Occipital lobe (tissue), 1 donor: ENCODE measurements at regions not wholly inside any gene's neighbourhood (a gene's known extent, or its start where the extent isn't known, plus 50 kb on each side); places are given as distances from the start of the nearest gene placed in this dataset.

ENCODE experiments used
- DNase-seq: peaks from one replicate; lab custom pipeline; 2025; lab: John Stamatoyannopoulos, UW

GRCh38 chr10:132115732-132116131, 50.0 kb downstream of the JAKMIP3 start:
- no peak for DNase-seq

GRCh38 chr10:132117146-132117545, 51.4 kb downstream of the JAKMIP3 start:
- DNase-seq, result no peak

DNA sequence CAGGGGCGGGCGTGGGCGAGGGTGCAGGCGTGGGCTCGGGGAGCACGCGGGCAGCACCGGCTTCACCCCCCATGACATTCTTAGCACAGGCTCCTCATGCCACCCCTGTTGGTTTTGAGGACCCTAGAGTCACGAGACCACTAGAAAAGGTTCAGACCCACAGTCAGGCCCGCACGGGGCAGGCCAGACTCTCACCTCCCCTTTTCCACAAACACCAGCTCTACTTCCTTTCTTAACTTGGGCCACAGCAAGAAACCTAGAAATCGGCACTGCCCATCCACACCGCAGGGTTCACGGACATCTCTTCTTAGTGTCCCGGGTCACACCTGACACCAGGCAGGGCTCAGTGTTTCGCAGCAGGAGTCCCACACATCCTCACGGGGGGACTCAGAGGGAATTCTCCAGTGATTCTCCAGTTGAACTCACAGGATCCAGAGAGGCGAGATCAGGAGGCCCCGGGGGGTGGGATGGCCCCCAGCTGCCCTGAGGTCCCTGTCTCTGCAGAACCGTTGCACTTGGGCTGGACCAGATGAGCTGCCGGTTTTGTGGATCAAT, 52.0 kb downstream of the JAKMIP3 start:
- no peak for DNase-seq

DNA sequence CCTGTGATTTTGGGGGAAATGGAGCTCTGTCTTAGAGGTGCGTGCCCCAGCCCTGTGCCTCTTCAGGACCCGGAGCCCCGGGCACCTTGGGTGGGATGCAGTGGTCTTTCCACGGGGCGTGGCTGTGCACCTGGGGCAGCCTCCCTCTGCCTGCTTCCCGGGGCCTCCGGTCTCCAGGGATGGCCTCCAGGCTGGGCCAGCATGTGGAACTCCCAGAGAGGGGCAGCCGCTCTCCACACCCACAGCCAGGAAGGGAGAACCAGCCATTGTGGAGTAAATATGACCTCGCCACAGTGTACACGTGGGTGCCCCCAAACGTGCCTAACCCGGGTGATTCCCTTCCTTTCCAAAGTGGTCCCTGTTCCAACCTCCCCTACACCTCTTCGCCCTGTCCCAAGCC, 52.6 kb downstream of the JAKMIP3 start:
- no peak for DNase-seq

DNA sequence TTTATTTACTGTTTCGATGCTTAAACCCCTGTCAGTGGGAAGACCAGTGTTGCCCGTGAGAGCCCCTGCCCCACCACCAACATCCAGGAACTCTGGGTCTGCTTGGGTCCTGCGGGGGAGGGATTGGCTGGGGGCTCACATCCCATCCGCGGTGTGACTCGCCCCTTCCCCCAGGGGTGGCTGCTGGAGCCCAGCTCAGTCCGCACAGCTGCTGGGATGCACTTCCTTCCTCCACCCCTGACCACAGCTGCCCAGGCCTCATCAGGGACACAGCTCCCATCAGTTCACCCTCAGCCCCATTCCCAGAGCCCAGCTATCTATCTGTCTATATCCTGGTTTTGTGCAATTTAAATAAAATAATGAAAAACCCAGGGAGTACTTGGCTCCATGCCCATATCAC, 54.5 kb downstream of the JAKMIP3 start:
- DNase-seq, result no peak

DNA sequence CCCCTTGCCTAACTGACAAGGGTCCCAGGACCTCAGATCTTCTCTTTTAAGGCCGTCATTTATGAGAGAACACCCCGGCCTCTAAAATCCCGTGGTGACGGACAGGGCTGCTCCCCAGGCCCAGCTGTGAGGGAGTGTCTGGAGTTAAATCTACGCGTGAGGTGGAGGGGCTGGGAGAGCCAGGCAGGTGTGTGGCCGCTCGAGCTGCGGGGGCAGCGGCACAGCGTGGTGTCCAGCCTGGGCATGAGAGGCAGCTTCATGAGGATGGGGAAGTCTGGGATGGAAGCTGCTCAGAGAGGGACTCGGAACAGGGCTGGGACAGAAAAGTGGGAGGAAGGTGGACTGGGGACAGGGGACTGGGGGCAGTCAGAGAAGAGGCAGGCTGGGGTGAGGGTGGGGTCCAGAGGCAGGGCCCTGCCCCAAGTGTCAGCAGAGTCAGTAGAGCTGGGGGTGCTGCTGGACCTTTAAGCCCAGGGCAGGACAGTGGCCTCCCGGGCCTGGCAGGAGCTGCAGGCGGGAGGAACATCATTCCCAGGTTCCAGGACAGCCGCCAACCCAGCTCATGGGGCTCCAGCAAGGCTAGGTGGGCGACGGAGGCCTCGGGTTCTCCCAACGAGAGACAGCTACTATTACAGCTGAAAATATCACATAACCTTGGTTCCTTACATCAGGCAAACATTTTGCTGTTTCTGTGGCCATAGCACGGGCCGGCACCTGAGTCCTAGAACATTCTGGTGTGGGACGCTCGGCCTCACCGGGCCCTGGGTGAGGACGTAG, 55.2 kb downstream of the JAKMIP3 start:
- no peak for DNase-seq

- no peak for DNase-seq
Observed at GRCh38 chr10:132121511-132121830, 55.7 kb downstream of the JAKMIP3 start.

GRCh38 chr10:132122097-132122861, 56.5 kb downstream of the JAKMIP3 start:
- no peak for DNase-seq

DNA sequence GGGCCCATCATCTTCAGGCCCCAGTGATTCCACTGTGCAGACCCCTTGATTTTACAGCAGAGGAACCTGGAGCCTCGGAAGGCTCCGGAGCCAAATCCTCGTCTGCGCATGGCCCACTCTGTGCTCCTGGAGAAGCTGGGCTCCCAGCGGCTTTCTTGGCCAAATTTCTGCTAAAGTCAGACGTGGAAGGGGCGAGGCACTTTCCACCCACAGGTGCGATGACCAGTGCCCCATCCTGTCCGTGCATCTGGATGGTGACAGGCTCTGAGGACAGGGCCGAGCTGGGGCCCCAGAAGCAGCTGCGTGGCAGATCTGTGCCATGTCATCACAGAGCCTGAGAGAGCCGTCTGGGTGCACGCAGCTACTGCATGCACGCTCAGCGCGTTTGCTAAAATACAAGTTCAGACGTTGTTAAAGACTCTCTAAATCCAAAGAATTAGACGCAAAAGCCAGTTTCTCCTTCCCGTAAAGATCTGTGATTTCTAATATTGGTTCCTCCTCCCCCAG, 57.2 kb downstream of the JAKMIP3 start:
- no peak for DNase-seq

DNA sequence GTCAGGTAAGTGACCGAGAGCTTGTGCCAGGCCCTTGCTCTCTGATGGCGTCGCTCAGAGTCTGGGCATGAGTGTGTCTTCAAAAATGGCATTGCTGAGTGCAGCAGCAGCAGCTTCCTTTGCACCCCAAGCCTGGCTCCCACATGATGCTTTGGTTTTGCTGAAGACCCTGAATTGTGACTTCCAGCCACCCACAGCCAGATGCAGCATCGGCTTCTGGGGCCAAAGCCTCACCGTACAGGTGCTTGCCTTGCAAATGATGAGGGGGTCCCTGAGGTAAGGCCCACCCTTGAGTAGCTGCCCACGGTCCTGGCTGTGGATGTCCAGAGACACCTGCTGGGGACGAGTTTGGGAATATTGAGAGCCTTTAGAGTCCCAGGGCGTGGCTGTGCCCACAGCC, 57.9 kb downstream of the JAKMIP3 start:
- no peak for DNase-seq

DNA sequence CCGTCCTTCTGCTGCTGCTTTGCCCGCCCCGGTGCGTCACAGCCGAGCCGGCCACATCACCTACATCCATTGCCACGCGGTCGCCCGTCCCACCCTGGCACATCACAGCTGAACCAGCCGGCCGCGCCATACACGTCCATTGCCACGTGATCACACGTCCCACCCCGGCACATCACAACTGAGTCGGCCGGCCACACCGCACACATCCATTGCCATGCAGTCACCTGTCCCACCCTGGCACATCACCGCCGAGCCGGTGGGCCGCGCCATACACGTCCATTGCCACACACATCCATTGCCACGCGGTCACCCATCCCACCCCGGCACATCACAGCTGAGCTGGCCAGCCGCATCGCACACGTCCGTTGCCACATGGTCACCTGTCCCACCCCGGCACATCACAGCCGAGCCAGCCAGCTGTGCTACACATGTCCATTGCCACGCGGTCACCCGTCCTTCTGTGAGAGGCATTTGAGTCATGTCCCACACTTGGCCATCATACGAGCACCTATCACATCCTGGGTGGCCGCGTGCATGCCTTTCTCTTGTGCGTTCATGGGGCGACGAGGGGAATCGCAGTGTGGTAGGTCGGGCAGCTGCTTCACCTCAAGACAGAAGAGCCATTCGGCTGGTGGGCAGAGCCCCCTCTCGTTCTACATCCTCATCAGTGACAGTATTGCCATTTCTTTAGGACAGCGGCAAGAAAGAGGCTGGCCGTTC, 58.6 kb downstream of the JAKMIP3 start:
- no peak for DNase-seq

DNA sequence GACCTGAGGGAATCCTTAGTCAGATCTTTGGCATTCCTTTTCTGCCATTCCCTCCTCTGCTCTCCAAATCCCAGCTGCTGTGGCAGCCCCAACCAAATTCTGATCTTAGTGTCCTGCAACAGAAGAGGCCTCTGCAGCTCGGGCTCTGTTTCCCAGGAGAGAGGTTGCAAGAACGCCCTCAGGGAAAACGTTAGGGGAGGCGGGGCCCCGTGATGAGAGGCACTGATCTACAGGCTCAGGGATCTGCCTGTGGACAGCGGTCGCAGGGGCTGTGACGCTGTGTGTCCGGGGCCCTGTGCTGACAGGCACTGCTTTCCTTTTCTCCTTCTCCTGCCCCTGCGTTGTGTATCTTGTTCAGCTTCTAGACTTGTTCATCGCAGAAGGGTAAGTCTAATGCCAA, 57.3 kb upstream of the DPYSL4 start:
- no peak for DNase-seq

DNA sequence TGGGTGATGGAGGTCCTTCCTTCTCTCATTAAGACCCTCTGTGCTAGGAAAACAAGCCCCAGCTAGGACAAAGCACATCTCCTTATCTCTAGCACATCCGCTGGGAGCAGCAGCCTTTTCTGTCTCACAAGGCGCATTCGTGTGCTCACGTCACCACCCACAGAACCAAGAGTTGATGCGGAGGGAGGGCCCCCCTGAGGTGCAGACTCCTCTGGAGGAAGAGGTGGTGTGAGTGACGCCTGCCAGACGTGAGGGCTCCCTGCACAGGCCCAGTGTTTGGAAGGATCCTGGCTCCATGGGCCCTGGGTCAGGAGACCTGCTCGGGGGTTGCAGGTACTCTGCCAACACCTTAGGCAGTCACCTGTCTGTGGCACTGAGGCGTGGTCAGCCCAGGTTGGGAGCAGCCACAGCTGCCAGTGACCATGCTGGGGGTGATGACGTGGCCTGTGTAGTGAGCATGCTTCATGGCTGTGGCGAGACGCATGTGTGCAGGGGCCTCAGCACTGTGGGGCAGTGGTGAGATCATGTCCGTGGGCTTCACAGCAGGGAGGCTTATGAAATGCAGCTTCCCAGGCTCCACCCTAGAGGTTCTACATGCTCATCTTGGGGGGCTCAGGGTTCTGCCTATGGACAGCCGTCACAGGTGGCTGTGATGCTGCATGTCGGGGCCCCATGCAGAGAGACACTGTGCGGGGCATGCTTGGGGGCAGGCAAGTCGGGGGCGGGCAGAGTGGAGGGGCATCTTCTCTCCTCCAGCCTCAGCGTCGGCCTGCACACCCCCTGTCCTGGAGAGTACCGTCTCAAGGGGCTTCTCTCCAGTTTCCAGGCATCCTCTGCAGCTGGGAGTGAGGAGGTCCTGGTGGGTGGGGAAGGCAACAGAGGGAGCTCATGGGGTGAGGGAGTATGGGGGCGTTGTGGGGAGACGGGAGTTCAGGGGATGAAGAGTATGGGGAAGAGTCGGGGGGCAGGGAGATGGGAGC, 56.2 kb upstream of the DPYSL4 start:
- no peak for DNase-seq

DNA sequence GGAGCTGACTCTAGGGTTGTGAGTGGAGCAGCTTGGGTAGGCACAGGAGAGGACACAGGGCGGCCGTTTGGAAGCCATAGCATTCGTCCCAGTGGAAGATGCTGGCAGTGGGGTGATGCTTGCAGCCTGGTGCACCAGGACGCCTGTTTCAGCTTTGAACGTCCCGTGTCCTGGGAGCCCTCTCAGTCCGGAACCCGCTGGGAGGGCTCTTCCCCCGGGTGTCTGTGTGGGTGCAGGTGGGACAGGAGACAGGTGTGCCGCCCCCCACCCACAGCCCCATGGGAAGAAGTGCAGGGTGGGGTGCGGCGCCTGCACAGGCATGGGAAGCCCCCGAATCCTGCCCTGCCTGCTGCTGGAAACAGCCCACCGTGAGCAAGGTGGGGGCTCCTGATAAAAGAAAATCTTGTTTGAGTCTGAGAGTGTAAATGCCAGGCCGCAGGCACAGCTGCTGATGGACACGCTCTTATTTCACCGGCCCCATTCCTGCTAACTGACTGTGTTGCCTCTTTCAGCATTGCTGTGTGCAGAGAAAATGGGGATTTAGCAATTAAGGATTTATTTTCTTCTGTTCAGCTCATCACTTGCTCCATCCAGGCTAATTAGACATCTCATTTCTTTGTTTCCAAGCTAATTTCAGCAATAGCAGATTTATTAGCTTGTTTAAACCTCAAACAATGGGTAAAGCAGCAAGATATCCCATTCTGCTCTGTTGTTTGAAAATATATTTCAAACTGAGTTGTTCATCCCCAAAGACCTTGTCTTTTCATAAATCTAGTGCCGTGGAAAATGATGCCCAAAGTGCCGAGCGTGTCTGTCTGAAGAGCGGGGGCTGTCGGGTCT, 54.9 kb upstream of the DPYSL4 start:
- DNase-seq, result no peak

GRCh38 chr10:132132421-132132841, 54.3 kb upstream of the DPYSL4 start:
- DNase-seq, result no peak

DNA sequence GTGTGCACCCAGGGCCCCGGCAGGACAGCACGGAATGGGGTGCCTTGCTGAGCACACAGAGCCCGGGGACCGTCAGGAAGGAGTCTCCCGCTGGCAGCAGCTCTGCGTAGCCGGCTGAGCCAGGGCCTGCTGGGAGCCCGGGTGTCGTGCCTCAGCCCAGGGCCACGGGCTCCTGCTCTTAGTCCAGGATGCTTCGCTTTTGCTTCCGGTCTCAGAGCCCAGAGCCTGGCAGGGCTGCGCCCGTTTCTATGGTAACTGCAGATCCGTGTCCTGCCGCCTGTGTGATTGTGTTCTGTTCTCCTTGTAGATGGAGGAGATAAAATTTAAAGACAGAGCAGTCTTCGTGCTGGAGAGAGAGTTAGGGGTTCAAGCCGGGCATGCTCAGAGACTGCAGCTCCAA, 53.7 kb upstream of the DPYSL4 start:
- peak; percentile 55 for DNase-seq

DNA sequence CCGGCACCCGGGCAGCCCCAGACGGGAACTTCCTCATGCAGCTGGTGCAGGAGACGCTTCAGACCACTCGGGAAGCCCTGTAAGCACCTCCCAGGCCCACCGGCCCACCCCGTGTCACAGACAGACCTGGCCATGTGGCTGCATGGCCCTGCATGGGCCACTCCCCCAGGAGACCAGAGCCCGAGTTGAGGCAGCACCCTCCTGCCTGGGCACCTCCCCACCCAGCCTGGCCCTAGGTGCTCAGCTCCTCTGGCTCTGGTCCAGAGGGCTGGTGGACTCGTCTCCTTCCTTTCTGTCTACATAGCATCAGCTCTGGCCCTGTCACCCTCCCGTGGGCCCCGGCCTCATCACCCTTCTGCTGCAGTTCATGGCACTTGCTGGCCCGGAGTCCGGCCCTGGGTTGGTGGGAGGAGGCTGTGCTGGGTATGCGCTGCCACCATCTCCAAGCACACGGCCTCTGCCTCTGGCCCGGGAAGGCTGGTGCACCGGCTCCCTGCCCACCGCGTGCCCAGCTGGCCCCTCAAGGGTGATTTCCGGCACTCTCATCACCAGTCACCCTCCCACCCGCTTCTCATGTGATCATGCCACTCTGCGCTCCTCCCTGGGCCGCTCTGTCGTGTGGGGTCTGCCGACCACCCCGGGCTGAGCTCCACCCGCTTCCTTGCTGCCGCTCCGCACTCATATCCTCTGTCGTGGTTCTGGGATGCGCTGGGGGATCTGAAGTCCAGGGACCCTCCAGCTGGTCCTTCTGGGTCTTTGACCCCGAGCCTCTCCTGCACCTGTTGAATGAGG, 53.1 kb upstream of the DPYSL4 start:
- DNase-seq, result no peak

DNA sequence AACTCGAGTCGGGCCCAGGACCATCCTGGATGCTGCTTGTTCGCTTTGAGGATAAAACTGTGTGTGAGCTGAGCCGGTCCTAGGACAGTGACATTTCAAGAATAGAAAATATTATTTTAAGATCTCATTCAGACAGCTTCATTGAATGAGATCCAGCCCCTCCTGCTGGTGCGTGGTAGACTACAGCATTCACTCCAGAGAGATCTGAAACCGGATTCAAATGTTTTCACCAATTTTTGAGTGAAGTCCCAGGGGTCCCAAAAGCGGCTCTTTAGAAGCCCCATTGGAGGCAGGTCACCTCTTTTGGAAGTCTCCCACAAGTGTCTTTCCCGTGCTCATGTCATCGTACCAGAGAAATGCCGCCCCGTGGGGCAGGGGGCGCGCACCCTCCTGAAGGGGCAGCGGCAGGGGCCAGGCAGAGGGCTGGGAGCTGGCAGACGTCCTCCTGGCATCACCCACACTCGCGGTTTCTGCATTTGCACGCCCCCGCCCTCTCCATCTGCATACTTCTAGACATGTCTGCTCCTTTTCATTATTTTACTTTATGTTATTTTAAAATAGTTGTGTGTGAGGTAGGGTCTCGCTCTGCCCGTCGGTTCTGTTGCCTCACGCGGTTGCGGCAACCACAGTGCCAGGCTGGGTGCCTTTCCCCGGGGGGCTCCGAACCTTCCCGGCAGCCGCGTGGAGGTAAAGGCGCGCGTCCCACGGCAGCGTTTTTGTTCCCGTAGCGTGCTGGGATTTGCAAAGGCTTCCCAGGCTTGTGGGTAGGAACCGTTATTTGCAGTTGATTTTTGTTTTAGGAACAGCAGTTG, 52.3 kb upstream of the DPYSL4 start:
- no peak for DNase-seq
